ENCODE measurements at regions not wholly inside any gene's neighbourhood (a gene's known extent, or its start where the extent isn't known, plus 50 kb on each side); places are given as distances from the start of the nearest gene placed in this dataset.

- POLR2A ChIA-PET, result no interaction called here
- no peak overlapping the region for H3K4me3 ChIP-seq (replicated peaks in 1 of 3; ENCODE audit: insufficient read depth in 1 of 3, low read depth in 1 of 3, low read length in 3 of 3)
- H3K9ac ChIP-seq (replicated peaks; ENCODE audit: extremely low read depth, insufficient read depth, low read length), result no peak overlapping the region
- H3K27me3 ChIP-seq (ENCODE audit: control insufficient read depth in 2 of 2, insufficient read depth in 2 of 2, low read length in 2 of 2), result peaks cover 0 to 36% of the 10 kb centered on the region in 2 experiments
- no peaks in the 10 kb centered on the region for H4K20me1 ChIP-seq (replicated peaks; ENCODE audit: control insufficient read depth, extremely low read depth, insufficient read depth, low read length)
- H3K9me3 ChIP-seq (replicated peaks; ENCODE audit: control insufficient read depth, insufficient read depth, low read length), result no peaks in the 10 kb centered on the region
- H3K4me1 ChIP-seq (ENCODE audit: control insufficient read depth, extremely low read depth, insufficient read depth, low read length), result no peaks in the 10 kb centered on the region
- H3K79me2 ChIP-seq (ENCODE audit: control insufficient read depth, insufficient read depth, low read length), result no peaks in the 10 kb centered on the region
- CTCF ChIA-PET, result interaction anchor here (1.4 kb wide), 1 partner anchor 128 kb away, joined by 3 read pairs; no protein-coding TSS in a partner anchor
- DNase-seq (ENCODE audit: low read depth, low spot score) (no peak), FAIRE-seq (no peak)
- intact Hi-C loops (cut with micrococcal nuclease) (no loop called here), dilution Hi-C loops (cut with MboI; ENCODE audit: extremely low pct_ligation_motif_present, low sequenced_read_pairs) (no loop called here)
- BruUV-seq (replicated peaks), result no TSS peak
- no peak overlapping the region for H3K27ac ChIP-seq (ENCODE audit: insufficient read depth, low read depth, low read length)
- H3K36me3 ChIP-seq (ENCODE audit: control insufficient read depth in 2 of 2, extremely low read depth in 1 of 2, insufficient read depth in 2 of 2, low read length in 2 of 2), result no peaks in the 10 kb centered on the region
- no peaks in the 10 kb centered on the region for H3K9me1 ChIP-seq (replicated peaks; ENCODE audit: control insufficient read depth, extremely low read depth, insufficient read depth, low read length)
- H3K4me2 ChIP-seq (ENCODE audit: insufficient read depth, low read length), result no peak overlapping the region
- TF ChIP-seq MYC (IDR thresholded peaks at IDR 0.05; ENCODE audit: low read depth, low read length), result no peak
- TF ChIP-seq GATA2 (IDR thresholded peaks at IDR 0.05; ENCODE audit: insufficient read depth, insufficient read length, low read depth, low read length), result no peak
- TF ChIP-seq, protein P1, sequence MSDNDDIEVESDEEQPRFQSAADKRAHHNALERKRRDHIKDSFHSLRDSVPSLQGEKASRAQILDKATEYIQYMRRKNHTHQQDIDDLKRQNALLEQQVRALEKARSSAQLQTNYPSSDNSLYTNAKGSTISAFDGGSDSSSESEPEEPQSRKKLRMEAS (IDR thresholded peaks at IDR 0.05; ENCODE audit: insufficient read depth, insufficient read length), result no peak
- no peak for TF ChIP-seq POLR2AphosphoS5 (IDR thresholded peaks at IDR 0.05; ENCODE audit: insufficient read depth, low read depth, low read length)
- no peak for TF ChIP-seq CTCF (IDR thresholded peaks at IDR 0.05; ENCODE audit: extremely low read depth in 1 of 2, insufficient read depth in 1 of 2, low read depth in 1 of 2, low read length in 2 of 2)
- no peak for TF ChIP-seq JUN (IDR thresholded peaks at IDR 0.05; ENCODE audit: borderline replicate concordance, insufficient read depth, insufficient read length, low read depth)
- TF ChIP-seq POLR2A (IDR thresholded peaks at IDR 0.05; ENCODE audit: low read depth, low read length), result no peak
- no peak for TF ChIP-seq EZH2 (IDR thresholded peaks at IDR 0.05; ENCODE audit: borderline replicate concordance, low read depth, low read length, severe bottlenecking)
- no peak for TF ChIP-seq FOS (IDR thresholded peaks at IDR 0.05; ENCODE audit: borderline replicate concordance, insufficient read depth, low read length)
- no peak overlapping the region for H2AFZ ChIP-seq (ENCODE audit: low read depth, low read length)
These were observed 266.4 kb upstream of the FBXL7 start for GRCh38 chr5:15233566-15233965.

All from endothelial cell of umbilical vein (primary cell).